ENCODE measurements at regions not wholly inside any gene's neighbourhood (a gene's known extent, or its start where the extent isn't known, plus 50 kb on each side); places are given as distances from the start of the nearest gene placed in this dataset.

- TF ChIP-seq CTCF (conservative IDR thresholded peaks at IDR 0.05; ENCODE audit: low read depth, low read length) (no peak), EZH2 (IDR thresholded peaks at IDR 0.05; ENCODE audit: borderline replicate concordance, low read depth, low read length, poor library complexity, severe bottlenecking) (no peak)
Measured at GRCh38 chr5:40006260-40006659, 581.5 kb upstream of the DAB2 start.

All from A673 (cell line).